ENCODE measurements at regions not wholly inside any gene's neighbourhood (a gene's known extent, or its start where the extent isn't known, plus 50 kb on each side); places are given as distances from the start of the nearest gene placed in this dataset.

- Histone ChIP-seq H3K27me3 (replicated peaks; ENCODE audit: control insufficient read depth, insufficient read depth, low read length) (no peaks in the 10 kb centered on the region), H3K4me3 (ENCODE audit: low read depth, low read length) (no peak overlapping the region), H3K4me1 (no peaks in the 10 kb centered on the region), H3K36me3 (ENCODE audit: control insufficient read depth, insufficient read depth, low read length) (no peaks in the 10 kb centered on the region), H3K9me3 (no peaks in the 10 kb centered on the region)
- CTCF ChIA-PET, result no interaction called here
- no peak for DNase-seq
- Mint-ChIP-seq H3K27ac (ENCODE audit: unreplicated experiment) (no peak overlapping the region), H3K27me3 (ENCODE audit: insufficient read depth, unreplicated experiment) (peaks cover 14% of the 10 kb centered on the region), H3K9me3 (ENCODE audit: unreplicated experiment) (no peaks in the 10 kb centered on the region), H3K4me1 (ENCODE audit: low read depth, unreplicated experiment) (no peaks in the 10 kb centered on the region), H3K4me3 (ENCODE audit: unreplicated experiment) (no peak overlapping the region), H3K36me3 (ENCODE audit: insufficient read depth, unreplicated experiment) (no peaks in the 10 kb centered on the region)
- POLR2A ChIA-PET, result no interaction called here
- intact Hi-C loops (cut with micrococcal nuclease; ENCODE audit: unreplicated experiment), result no loop called here
- no TSS peak for BruUV-seq (replicated peaks)
- no peak for TF ChIP-seq CTCF (IDR thresholded peaks at IDR 0.05; ENCODE audit: insufficient read depth in 1 of 2, low read depth in 1 of 2, low read length in 1 of 2, severe bottlenecking in 1 of 2, unreplicated experiment in 1 of 2)
These were observed 1052.4 kb downstream of the TUSC7 start for GRCh38 chr3:117761703-117762620.

- Mint-ChIP-seq H3K9me3 (ENCODE audit: unreplicated experiment) (no peaks in the 10 kb centered on the region), H3K36me3 (ENCODE audit: insufficient read depth, unreplicated experiment) (no peaks in the 10 kb centered on the region), H3K27ac (ENCODE audit: unreplicated experiment) (no peak overlapping the region), H3K4me3 (ENCODE audit: unreplicated experiment) (no peak overlapping the region), H3K27me3 (ENCODE audit: insufficient read depth, unreplicated experiment) (peaks cover 14% of the 10 kb centered on the region), H3K4me1 (ENCODE audit: low read depth, unreplicated experiment) (no peaks in the 10 kb centered on the region)
- no peak for DNase-seq
- TF ChIP-seq CTCF (IDR thresholded peaks at IDR 0.05; ENCODE audit: insufficient read depth in 1 of 2, low read depth in 1 of 2, low read length in 1 of 2, severe bottlenecking in 1 of 2, unreplicated experiment in 1 of 2), result no peak
- BruUV-seq (replicated peaks), result no TSS peak
- no peaks in the 10 kb centered on the region for H3K36me3 ChIP-seq (ENCODE audit: control insufficient read depth, insufficient read depth, low read length)
- H3K27me3 ChIP-seq (replicated peaks; ENCODE audit: control insufficient read depth, insufficient read depth, low read length), result no peaks in the 10 kb centered on the region
- ChIA-PET POLR2A (no interaction called here), CTCF (no interaction called here)
- no peaks in the 10 kb centered on the region for H3K4me1 ChIP-seq
- intact Hi-C loops (cut with micrococcal nuclease; ENCODE audit: unreplicated experiment), result no loop called here
- no peak overlapping the region for H3K4me3 ChIP-seq (ENCODE audit: low read depth, low read length)
- no peaks in the 10 kb centered on the region for H3K9me3 ChIP-seq
These were observed 1053.0 kb downstream of the TUSC7 start for GRCh38 chr3:117762621-117763037.

- Histone ChIP-seq H3K4me1 (no peaks in the 10 kb centered on the region), H3K36me3 (ENCODE audit: control insufficient read depth, insufficient read depth, low read length) (no peaks in the 10 kb centered on the region), H3K27me3 (replicated peaks; ENCODE audit: control insufficient read depth, insufficient read depth, low read length) (no peaks in the 10 kb centered on the region), H3K9me3 (no peaks in the 10 kb centered on the region), H3K4me3 (ENCODE audit: low read depth, low read length) (no peak overlapping the region)
- POLR2A ChIA-PET, result no interaction called here
- Mint-ChIP-seq H3K4me1 (ENCODE audit: low read depth, unreplicated experiment) (no peaks in the 10 kb centered on the region), H3K9me3 (ENCODE audit: unreplicated experiment) (no peaks in the 10 kb centered on the region), H3K4me3 (ENCODE audit: unreplicated experiment) (no peak overlapping the region), H3K36me3 (ENCODE audit: insufficient read depth, unreplicated experiment) (no peaks in the 10 kb centered on the region), H3K27ac (ENCODE audit: unreplicated experiment) (no peak overlapping the region), H3K27me3 (ENCODE audit: insufficient read depth, unreplicated experiment) (peaks cover 11% of the 10 kb centered on the region)
- CTCF ChIA-PET, result no interaction called here
- no peak for DNase-seq
- BruUV-seq (replicated peaks), result no TSS peak
- intact Hi-C loops (cut with micrococcal nuclease; ENCODE audit: unreplicated experiment), result no loop called here
- no peak for TF ChIP-seq CTCF (IDR thresholded peaks at IDR 0.05; ENCODE audit: insufficient read depth in 1 of 2, low read depth in 1 of 2, low read length in 1 of 2, severe bottlenecking in 1 of 2, unreplicated experiment in 1 of 2)
These were observed 1054.0 kb downstream of the TUSC7 start for GRCh38 chr3:117763561-117763960.
